HG03354 (cell line): ENCODE measurements at regions not wholly inside any gene's neighbourhood (a gene's known extent, or its start where the extent isn't known, plus 50 kb on each side); places are given as distances from the start of the nearest gene placed in this dataset.

ENCODE experiments used
- ATAC-seq: cut with Tn5 transposase; IDR thresholded peaks from one replicate; pipeline ENCODE4 v1.9.1; 2021; ENCODE audit warnings: mild to moderate bottlenecking; ENCODE audit not compliant: unreplicated experiment, poor library complexity, severe bottlenecking

DNA sequence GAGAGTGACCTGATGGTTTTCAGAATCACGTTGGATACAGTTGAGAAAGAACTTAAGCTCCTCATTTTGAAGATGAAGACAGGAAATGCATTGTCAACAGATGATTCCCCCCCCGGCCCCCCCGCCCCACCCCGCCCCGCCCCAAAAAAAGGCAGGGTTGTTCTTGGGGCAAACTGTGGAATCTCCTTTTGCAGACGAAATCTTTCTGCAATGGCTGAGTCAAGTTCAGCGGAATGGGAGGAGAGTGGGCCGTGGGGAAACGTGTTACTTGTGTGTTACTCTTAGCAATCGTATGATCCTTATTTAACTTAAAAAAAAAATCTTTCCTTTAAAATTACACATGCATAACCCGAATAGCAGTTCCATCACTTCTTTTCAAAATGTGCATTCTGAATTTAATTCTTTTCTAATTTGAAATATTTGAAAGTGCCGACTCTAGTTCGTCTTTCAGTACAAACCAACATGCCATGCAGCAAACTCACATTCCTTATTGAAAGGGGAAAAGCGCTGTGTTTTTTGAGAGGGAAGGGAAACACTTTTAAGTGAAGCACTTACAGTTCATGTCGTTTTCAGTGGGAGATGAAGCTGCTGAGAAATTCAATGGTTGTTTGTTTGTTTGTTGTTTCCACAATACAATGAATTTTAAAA is 348.5 kb upstream of the ARGLU1 start:
- ATAC-seq, result no peak

DNA sequence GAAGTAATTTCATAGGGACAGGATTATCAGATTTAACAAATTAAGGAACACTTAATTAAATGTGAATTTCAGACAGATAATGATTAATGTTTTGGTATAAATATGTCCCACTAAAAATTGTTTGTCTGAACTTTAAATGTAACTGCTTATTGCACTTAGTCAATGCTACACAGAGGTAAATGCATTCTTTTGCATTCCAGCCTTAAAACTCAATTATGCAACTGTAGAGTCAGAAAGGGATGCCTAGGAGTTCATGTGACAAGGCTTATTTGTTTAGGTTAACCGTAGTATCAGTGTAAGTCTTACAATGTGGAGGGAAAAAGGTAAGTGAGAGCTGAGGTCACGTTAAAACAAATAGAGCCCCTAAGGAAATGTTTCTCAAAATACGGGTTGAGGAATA is 347.2 kb upstream of the ARGLU1 start:
- no peak for ATAC-seq

DNA sequence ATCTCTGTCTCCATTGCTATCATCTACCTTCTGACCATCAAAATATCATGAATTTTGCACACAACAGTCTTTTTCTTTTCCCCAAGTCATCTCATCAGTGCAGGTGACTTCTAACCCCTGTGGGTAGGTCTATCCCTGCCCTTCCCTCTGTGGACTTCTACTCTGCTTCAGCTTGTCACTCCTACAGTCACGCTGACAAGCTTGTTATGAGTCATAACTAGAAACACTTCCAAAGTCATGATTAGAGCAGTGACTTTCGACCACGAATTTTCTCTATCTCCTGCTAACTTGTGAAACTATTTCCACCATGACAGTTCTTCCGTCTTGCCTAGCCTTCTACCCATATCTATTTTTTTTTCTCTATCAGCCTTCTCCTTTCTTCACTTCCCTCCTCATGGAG is 343.7 kb upstream of the ARGLU1 start:
- ATAC-seq, result no peak

DNA sequence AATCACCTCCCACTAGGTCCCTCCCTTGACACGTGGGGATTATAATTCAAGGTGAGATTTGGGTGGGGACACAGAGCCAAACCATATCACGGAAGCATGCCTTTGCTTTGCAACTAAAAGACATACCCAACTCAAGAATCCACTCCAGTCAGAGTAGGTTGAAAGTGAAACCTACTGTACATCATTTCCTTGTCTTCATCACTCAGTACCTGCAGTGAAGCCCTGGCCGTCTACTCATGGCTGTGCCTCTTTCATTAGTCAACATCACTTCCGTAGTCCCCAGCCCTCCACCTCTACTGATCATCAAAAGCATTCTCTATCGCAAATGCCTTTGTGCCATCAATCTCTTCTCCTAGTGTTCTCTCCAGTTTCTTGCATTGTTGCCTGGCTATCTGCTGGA is 343.1 kb upstream of the ARGLU1 start:
- ATAC-seq, result no peak

DNA sequence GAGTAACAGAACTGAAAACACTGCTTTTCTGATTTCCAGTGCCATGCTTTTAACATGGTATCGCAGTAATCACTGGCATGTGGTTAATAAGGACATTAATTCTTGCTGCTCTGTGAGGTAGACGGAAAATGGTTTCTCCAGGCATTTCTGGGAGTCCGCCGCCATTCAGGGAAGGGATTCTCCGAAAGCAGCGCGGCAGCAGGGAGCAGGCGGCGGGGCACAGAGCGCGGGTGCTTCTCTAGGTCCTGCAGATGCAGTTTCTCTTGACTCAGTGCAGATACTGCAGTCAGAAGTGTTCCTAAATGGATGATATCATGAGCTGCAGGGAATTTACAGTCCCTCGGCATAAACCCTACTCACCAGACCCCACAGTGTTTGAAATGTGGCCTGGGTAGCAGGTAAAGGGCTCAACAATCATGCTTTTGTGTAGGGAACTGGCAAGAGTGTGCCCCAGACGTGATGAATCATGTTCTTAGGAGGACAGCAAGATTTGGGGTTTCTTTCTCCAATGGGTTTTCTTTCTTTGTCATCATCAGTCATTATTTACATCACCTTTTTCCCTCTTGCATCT is 338.6 kb upstream of the ARGLU1 start:
- ATAC-seq, result no peak

DNA sequence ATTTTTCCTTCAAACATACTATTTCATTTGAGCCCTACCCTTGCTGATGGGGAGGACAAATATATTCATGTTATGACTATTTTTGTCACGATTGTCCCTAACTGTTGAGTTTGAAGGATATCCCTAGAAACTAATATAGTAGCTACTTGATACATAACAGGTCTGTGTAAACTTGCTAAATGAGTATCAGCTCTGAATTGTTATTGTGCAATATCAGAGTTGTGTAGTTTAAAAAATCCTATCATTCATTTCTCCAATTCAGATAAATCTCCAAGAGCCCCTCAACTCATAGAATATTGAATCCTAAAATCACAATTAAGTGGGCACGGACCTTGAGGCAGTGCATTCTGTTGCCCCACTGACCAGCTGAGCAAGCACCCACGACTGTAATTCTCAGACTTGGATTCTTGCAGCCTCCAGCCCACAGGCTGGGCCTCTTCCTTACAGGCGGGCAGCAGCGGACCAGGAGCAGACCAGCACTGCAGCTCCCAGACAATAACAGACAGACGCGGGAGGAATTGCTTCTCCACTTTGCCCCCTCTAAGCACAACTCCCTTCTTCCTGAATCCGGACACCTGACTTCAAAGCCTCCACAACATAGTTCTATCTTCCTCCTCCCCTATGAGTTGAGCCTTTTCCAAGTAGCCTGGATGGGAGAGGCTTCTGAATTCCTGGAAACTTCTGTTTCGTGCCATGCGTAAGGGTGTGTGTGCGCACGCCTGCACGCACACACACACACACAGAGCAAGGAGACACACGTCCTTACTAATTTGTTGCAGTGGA is 337.6 kb upstream of the ARGLU1 start:
- no peak for ATAC-seq

DNA sequence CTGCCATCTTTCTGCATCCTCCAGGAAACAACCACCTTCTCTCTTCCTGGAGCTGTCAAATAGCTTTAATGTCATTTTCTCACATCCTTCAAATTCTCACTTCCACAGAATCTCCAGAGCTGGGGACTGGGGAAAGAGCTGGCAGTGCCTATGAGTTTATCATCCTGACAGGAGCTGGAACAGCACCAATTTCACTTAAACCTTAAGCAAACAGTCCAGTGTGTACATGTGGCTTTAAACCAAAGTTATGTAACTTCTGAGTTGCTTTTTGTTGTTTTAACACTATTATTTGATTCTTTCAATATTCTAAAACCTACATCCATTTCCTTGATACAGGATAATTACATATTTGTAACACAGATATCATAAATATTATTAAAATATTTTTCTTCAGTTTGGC is 331.5 kb upstream of the ARGLU1 start:
- ATAC-seq, result no peak

DNA sequence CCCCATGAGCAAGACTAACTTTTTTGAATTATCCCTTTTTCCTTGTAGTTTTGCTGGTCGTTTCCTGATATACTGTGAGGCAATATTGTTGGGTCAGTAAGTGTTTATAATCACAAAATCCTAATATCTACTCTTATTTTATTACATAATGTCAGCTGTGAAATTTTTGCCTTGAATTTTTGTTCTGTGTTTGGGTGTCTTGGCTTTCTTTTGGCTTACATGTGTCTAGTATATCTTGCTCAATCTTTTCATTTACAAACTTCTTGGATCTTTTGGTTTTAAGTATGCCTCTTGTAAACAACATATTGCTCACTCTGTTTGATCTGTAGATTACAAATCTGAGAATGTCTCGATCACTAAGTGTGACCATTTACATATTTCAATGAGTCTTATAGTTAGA is 330.3 kb upstream of the ARGLU1 start:
- no peak for ATAC-seq

DNA sequence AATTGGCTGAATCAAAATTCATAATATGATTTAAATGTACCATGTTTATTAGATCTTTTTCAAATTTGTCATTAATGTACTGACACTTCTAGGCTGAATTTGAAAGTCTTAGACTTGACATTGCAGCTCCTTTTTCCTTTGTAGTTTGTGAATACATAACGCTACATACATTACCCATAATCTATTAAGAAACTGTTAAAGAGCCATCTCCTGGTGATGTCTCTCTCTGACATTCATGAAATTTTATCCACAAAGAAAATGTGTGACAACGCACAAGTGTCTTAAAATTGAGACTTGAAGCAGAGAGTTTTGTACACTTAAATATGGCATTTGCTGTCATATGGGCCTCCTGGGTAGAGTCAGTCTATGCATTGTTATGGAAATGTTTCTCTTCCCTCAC is 320.2 kb upstream of the ARGLU1 start:
- no peak for ATAC-seq

DNA sequence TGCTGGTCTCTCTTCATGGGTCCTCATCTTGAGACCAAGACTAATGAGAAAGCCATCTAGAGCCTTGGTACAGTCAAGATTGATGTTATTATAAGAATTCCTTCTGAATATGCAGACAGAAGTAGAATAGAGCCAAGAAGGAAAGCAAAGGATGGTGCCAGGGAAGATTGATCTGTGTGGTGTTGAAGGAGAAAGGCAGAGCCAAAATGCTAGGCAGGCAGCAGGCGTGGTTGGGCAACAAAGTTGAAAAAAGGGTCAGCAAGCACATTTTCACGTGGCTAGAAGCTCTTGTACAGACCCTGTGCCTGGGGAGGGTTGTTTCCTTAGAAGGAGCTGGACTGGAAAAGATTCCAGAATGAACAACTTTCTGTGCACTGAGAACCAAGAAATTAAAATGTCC is 319.7 kb upstream of the ARGLU1 start:
- no peak for ATAC-seq

DNA sequence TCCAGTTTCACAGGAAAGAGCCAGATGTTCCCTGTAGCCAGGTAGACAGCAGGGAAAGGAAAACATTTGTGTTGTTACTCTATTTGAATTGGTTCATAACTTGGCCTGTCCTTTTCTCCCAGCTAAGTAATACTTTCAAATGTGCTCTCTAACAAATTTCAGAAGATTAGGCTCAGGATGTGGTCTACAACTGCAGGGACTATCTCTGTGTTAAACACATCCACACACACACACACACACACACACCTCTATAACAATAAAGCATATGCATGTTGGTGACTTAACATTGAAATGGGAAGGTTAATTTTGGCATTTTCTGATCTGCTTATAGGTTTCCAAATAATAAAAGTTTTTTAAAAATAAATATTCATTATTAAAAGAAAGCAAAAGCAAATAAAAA is 316.0 kb upstream of the ARGLU1 start:
- no peak for ATAC-seq

DNA sequence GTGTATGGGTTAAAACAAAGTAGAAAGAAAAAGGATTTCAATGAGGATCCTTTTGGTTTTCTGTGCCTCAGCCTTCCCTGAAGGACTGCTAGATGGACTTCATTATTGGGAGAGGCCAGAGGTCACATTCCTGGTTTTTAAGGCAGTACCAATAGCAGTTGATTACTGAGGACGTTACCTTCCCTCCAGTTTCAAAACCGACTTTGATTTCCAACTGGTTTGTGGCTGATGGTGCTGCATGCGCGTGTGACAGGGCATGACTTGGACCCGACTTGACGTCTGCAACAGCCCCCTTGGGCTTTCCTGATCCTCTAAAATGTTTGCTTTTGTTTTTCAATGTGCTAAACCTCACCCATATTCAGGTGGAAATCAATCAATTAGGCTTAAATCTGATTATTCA is 314.3 kb upstream of the ARGLU1 start:
- ATAC-seq, result no peak

DNA sequence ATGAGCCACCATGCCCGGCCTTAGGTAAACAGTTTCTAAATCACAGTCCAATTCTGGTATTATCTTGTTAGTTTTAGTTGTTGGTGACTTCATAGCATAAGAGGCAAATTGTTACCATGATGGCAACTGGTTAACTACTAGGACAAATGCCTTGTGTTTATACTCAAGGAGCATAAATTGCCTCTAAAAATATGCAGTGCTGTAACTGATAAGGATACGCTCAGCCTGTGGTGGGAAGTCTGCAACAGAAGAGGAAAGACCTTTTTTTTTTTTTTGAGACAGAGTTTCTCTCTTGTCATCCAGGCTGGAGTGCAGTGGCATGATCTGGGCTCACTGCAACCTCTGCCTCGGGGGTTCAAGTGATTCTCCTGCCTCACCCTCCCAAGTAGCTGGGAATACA is 311.9 kb upstream of the ARGLU1 start:
- ATAC-seq, result no peak

DNA sequence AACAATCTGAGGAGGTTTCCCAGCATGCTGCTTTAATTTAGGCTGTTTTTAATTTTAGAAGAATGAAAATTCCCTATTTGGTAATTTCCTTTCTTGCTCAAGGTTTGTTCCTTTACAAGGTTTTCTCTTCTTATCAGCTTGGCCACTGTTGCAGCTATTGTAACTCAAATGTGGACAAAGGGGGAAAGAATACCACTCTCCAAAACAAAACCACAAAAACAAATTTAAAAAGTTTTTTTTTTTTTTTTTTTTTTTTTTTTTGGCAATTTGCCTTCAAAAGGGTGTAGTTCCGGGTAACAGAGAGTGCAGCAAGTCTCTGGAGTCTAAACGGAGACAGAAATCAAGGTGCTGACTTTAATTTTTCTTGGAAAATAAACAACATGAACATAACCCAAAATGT is 306.4 kb upstream of the ARGLU1 start:
- ATAC-seq, result no peak

DNA sequence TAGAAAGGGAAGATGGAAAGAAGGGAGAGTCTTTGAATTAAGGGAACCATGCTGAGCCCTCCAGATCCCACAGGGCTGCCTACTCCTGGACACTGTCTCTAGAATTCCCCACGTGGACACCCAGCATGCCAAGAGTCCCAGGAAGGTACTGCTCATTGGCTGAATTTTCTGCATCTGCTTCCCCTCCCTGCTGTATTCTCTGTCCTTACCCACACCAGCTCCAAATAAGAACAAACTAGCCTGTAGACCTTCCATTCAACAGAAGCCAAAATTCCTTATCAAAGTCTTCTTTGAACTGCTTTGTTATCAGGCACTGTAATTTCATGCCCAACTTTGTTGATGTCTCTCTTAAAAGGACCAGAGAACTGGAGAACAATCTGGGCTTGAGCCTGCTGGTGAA is 305.9 kb upstream of the ARGLU1 start:
- no peak for ATAC-seq

DNA sequence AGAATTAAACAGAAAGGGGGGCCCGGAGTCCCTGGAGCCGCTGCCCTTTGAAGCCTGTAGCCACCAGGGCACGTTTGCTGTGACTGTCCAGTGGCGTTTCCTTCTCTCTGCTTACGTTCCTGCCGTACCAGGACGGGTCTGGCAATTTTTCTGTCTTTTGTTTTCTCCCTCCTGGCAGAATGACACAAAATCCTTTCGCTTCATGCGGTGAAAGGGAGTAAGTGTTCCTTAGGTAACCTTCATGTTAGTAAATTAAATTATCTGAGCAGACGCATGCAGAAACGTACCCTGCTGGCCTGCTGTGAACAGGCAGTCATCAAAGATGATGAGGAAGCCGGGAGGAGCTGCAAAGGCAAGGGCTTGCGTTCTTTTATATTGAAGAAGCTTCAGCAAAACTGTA is 299.3 kb upstream of the ARGLU1 start:
- no peak for ATAC-seq

DNA sequence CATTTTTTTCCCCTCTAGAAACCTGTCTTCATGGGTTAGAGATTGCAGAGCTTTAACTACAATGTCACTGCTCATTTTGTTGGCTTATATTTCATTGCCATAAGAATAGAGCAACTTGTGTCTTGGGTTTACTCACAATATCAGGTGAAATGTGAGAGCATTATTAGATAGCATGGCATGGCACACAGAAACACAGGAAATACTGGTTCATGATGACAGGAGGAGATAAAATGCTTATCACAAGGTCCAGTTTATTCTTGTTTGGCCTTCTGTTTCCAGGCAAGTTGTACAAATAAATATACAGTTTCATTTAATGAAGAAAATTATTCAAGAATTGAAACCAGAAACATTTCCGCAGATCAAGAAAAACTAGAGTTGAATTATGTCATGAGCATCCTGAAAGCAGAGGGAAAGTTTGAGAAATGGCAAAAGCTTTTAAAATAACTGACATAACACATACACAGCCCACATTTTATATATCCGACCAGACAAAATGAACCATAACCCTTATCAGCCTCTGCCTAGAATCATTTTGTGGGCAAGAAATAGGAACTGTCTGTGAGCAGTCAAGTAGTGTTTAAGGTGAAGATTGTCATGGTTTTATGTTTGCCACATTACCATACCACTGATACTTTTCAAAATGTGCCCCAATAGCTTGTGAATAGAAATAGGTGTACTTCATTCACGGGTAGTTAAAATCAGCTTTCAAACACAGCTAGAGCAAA is 297.9 kb upstream of the ARGLU1 start:
- no peak for ATAC-seq

DNA sequence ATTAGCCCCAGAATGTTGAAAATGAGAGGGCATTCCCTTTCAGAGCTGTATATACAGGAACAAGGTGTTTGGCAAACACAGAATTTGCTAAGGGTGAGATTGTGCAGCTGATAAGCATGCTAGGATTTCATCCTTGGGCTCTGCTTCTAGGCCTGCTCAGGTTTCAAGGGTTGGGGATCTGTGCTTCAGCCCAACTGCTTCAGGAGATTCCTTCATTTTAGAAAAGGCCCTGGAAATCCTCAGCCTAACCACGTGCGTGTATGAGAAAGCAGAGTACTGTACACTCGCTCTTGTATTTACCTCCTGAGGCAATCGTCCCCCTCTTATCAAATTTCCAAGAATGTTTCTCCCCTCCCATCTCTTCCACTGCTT is 291.6 kb upstream of the ARGLU1 start:
- no peak for ATAC-seq

DNA sequence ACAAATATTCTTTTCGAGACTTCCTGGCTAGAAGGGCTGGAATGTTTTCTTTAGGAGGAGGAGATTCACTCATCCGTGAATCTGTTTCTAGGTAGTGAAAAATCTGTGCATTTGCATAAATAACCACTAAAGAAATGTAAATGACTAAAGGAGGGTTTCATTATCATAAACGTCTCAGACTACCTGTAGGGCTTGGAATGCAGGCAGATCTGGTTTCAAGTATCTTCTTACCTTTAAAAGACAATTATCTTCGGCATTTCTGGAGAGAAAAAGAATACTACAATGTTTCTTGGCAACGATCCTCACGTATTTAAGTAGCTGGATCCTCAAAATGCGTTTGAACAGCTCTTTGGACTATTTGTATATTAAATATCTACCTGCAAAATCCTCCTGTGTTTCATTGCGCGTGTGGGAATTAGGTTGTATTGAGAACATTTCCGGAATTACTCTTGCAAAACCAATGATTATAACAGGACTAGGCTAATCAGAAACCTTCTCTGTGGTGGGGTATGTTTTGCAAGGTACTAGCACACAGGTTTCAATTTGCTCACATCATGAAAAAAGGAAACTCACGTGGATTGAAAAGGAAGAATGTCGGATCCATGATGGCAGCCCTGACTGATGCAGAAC is 291.1 kb upstream of the ARGLU1 start:
- no peak for ATAC-seq

DNA sequence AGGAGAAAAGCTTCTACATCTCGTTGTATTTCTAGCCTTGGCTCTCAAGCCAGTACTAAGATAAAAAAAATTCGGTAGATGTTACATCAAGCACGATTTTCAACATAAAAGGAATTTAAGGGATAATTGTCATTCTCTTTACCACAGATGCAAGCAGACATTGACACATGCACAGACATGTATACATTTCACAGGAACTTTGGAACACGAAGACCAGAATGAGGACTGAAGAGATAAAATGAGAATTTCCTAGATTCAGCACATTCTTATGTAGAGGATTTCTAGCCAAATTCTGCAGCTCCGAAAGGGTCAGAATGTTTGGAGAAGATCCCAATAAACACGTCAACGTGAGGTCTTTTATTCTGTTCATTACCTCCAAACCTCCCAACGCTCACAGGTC is 284.5 kb upstream of the ARGLU1 start:
- ATAC-seq, result no peak
